ENCODE measurements at regions not wholly inside any gene's neighbourhood (a gene's known extent, or its start where the extent isn't known, plus 50 kb on each side); places are given as distances from the start of the nearest gene placed in this dataset.

DNA sequence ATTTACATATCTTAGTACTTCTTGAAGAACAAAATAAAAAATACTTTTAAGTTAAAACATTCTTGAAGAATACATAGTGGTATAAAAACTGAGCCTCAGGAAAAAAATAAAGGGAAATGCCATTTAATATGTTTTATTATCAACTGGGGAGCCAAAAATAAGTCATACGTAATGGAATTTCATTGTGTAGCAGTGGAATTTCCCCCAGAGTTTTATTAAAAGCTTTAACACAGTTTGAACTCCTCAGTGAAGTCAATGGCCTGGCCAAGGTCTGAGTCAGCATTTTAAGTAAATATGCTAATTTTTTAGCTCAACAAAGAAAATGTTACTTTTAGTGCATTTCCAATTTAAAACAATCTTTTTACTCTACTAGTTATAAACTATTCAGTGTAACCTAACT, 350.1 kb upstream of the ATP2B1 start:
- DNase-seq (ENCODE audit: low read depth) = peak; percentile 47
- H3K4me3 ChIP-seq (ENCODE audit: low read length) = no peak overlapping the region
- TF ChIP-seq, protein P1, sequence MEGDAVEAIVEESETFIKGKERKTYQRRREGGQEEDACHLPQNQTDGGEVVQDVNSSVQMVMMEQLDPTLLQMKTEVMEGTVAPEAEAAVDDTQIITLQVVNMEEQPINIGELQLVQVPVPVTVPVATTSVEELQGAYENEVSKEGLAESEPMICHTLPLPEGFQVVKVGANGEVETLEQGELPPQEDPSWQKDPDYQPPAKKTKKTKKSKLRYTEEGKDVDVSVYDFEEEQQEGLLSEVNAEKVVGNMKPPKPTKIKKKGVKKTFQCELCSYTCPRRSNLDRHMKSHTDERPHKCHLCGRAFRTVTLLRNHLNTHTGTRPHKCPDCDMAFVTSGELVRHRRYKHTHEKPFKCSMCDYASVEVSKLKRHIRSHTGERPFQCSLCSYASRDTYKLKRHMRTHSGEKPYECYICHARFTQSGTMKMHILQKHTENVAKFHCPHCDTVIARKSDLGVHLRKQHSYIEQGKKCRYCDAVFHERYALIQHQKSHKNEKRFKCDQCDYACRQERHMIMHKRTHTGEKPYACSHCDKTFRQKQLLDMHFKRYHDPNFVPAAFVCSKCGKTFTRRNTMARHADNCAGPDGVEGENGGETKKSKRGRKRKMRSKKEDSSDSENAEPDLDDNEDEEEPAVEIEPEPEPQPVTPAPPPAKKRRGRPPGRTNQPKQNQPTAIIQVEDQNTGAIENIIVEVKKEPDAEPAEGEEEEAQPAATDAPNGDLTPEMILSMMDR (IDR thresholded peaks at IDR 0.05; ENCODE audit: insufficient read depth, low read depth, low read length, missing control alignments) = no peak

DNA sequence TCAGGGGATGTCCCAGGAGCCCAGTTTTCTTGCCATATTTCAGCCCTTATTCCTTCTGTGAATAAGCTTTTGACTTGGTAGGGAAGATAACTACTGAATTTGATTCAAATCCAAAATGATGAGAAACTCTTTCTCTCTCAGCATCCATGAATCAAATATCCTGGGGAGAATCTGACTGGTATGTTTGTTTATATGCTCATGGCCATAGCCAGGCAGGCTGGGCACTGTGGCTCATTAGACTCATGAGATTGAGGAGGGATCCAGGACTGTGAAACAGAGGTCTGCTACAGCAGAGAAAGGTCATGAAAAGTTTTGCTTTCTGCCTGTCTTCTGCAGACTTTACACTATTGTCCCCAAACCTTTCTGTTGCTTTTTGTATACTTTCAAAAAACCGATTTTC, 346.4 kb upstream of the ATP2B1 start:
- H3K4me3 ChIP-seq (ENCODE audit: low read length) = no peak overlapping the region
- no peak for DNase-seq (ENCODE audit: low read depth)
- TF ChIP-seq, protein P1 (IDR thresholded peaks at IDR 0.05; ENCODE audit: insufficient read depth, low read depth, low read length, missing control alignments) = no peak

DNA sequence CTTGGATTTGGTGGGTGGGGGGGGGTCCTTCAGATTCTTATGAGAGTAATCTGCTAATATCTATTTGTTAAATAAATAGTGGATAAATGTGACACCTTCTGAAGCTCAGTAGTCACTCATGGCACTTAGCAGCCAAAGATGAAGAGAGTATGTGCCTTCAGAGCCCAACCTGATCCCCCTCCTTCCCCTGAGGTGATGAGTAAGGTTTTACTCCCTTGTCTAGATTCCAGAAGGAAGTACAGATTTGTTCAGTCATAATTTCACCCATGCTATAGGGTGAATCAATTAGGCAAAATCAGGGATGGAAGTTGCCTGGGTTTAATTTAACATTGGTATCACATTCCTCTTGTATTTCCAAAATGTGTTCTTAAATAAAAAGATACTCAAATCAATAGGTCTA, 340.3 kb upstream of the ATP2B1 start:
- peak; percentile 42 for DNase-seq (ENCODE audit: low read depth)
- TF ChIP-seq, protein P1 (IDR thresholded peaks at IDR 0.05; ENCODE audit: insufficient read depth, low read depth, low read length, missing control alignments) = no peak

DNA sequence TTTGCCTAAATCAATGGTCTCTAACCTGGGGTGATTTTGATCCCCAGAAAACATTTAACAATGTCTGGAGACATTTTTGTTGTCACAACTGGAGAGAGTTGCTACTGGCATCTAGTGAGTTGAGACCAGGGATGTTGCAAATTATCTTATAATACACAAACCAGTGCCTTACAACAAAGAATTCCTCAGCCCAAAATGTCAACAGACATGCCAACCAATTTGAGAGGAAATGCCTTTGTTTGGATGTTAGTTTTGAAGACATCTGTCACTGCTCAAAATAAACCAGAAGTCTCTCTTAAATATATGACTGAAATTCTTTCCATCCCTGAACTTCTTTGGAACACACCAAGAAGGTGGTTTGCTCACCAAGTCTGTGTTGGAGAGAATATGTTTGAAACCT, 336.9 kb upstream of the ATP2B1 start:
- TF ChIP-seq, protein P1 (IDR thresholded peaks at IDR 0.05; ENCODE audit: insufficient read depth, low read depth, low read length, missing control alignments) = no peak
- DNase-seq (ENCODE audit: low read depth) = no peak
- H3K4me3 ChIP-seq (ENCODE audit: low read length) = no peak overlapping the region

More for the DNA sequence above, 340.3 kb upstream of the ATP2B1 start:
- no peak overlapping the region for H3K4me3 ChIP-seq (ENCODE audit: low read length)

DNA sequence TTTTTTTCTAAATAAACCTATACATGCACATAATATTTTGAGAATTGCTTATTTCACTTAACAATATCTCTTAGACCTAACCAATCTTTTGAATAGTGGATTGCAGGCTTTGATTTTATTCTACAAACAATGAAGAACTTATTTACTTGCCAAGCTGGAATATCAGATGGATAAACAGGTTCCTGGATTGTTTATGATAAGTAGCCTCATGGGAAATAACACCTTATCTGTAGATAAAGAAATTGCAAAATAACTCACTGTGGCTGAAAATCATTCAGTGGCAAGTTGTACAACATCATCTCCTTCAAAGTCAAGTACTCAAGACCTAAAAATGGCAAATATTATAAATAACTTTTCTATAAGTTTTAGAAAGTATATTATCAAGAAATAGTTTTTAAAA, 335.4 kb upstream of the ATP2B1 start:
- TF ChIP-seq, protein P1 (IDR thresholded peaks at IDR 0.05; ENCODE audit: insufficient read depth, low read depth, low read length, missing control alignments) = no peak
- DNase-seq (ENCODE audit: low read depth) = no peak
- H3K4me3 ChIP-seq (ENCODE audit: low read length) = no peak overlapping the region

DNA sequence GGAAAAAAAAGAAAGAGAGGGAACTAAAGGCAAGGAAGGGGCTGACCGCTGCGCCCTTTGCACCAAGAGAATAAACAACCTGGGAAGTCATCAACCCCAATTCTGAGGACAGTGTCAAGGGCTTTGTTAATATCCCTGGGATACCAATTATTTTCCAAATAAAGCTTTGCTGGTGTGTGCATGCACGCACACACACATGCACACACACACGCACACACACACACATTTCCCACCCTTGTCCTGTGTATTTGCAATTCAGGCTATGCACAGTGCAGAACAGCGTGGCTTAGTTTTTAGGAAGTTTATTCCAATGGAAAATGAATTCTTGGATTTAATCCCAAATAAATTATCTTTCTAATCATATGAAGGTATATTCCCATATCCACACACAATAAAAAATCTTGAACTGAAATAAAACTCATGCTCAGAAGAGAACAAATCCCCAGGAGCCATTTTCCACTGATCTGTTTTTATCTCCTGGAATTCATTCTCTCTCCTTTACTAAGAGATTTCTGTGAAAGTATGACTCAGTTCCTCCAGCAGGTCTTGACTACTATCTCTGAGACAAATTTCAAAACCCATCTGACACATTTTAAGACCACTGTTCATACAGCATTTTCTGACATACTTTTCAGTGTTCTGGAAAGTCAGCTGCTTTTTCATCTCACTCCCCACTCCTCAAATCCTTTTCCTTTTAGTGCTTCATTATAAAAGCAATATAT, 334.4 kb upstream of the ATP2B1 start:
- peak; percentile 69 for DNase-seq (ENCODE audit: low read depth)
- H3K4me3 ChIP-seq (ENCODE audit: low read length) = no peak overlapping the region
- TF ChIP-seq, protein P1 (IDR thresholded peaks at IDR 0.05; ENCODE audit: insufficient read depth, low read depth, low read length, missing control alignments) = no peak

DNA sequence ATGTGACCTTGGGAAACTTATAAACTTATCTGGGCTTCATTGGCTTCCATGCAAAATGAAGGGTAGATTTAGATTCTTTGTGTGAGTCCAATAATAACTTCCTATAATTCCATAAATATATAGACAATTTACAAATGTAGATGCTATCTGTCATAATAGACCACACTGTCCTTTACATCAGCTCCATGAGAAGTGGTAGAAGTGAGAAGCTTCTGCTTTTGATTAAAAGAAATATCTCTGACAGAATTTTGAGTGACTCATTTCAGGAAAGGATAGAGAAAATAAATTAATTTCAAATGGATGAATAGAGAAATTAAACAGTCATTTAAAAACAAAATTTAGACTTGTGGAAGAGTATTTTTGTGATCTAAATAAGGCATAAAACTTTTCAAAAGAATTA, 329.7 kb upstream of the ATP2B1 start:
- no peak overlapping the region for H3K4me3 ChIP-seq (ENCODE audit: low read length)
- no peak for DNase-seq (ENCODE audit: low read depth)
- TF ChIP-seq, protein P1 (IDR thresholded peaks at IDR 0.05; ENCODE audit: insufficient read depth, low read depth, low read length, missing control alignments) = no peak
